Neuron (in vitro differentiated cells): ENCODE measurements at regions not wholly inside any gene's neighbourhood (a gene's known extent, or its start where the extent isn't known, plus 50 kb on each side); places are given as distances from the start of the nearest gene placed in this dataset.
A peak's percentile ranks its signal among the peaks of the same experiment; 100 is the strongest.

Experiments used
- H2AFZ ChIP-seq: one replicate; pipeline ENCODE4 v1.6.1; 2013; ENCODE audit warnings: low read depth, mild to moderate bottlenecking, inconsistent platforms, low read length, moderate library complexity
- H3K27me3 ChIP-seq: one replicate; pipeline ENCODE4 v1.6.1; 2013; ENCODE audit warnings: low read length; ENCODE audit not compliant: insufficient read depth
- H3K36me3 ChIP-seq: one replicate; pipeline ENCODE4 v1.6.1; 2013; ENCODE audit warnings: low read length; ENCODE audit not compliant: insufficient read depth
- H3K4me1 ChIP-seq: one replicate; pipeline ENCODE4 v1.6.1; 2013; ENCODE audit warnings: low read length; ENCODE audit not compliant: insufficient read depth
- H3K4me3 ChIP-seq: 2 replicates; pipeline ENCODE4 v1.5.1; 2013; ENCODE audit warnings: mild to moderate bottlenecking, low read length, moderate library complexity
- H3K9me3 ChIP-seq: one replicate; pipeline ENCODE4 v1.6.1; 2013; ENCODE audit warnings: low read length

- Histone ChIP-seq H2AFZ (no peak overlapping the region), H3K36me3 (no peaks in the 10 kb centered on the region), H3K4me1 (no peaks in the 10 kb centered on the region), H3K4me3 (no peak overlapping the region), H3K27me3 (no peaks in the 10 kb centered on the region), H3K9me3 (no peaks in the 10 kb centered on the region)
These were observed 157.6 kb downstream of the CAPZA3 start for GRCh38 chr12:18895540-18895939.

- peak overlapping the region; percentile 6 for H2AFZ ChIP-seq
- no peak overlapping the region for H3K4me3 ChIP-seq
- H3K36me3 ChIP-seq, result no peaks in the 10 kb centered on the region
- no peaks in the 10 kb centered on the region for H3K27me3 ChIP-seq
- H3K9me3 ChIP-seq, result no peaks in the 10 kb centered on the region
- no peaks in the 10 kb centered on the region for H3K4me1 ChIP-seq
These were observed 158.0 kb downstream of the CAPZA3 start for GRCh38 chr12:18895946-18896345.

GRCh38 chr12:18897823-18898222, 159.9 kb downstream of the CAPZA3 start:
- H3K27me3 ChIP-seq, result no peaks in the 10 kb centered on the region
- no peak overlapping the region for H3K4me3 ChIP-seq
- no peaks in the 10 kb centered on the region for H3K9me3 ChIP-seq
- H3K4me1 ChIP-seq, result no peaks in the 10 kb centered on the region
- H2AFZ ChIP-seq, result no peak overlapping the region
- no peaks in the 10 kb centered on the region for H3K36me3 ChIP-seq

GRCh38 chr12:18898470-18898869, 160.6 kb downstream of the CAPZA3 start:
- no peak overlapping the region for H2AFZ ChIP-seq
- no peaks in the 10 kb centered on the region for H3K9me3 ChIP-seq
- no peaks in the 10 kb centered on the region for H3K36me3 ChIP-seq
- no peaks in the 10 kb centered on the region for H3K27me3 ChIP-seq
- H3K4me1 ChIP-seq, result no peaks in the 10 kb centered on the region
- H3K4me3 ChIP-seq, result no peak overlapping the region

- no peaks in the 10 kb centered on the region for H3K36me3 ChIP-seq
- no peaks in the 10 kb centered on the region for H3K9me3 ChIP-seq
- H3K27me3 ChIP-seq, result no peaks in the 10 kb centered on the region
- H3K4me1 ChIP-seq, result no peaks in the 10 kb centered on the region
- no peak overlapping the region for H2AFZ ChIP-seq
- no peak overlapping the region for H3K4me3 ChIP-seq
These were observed 161.2 kb downstream of the CAPZA3 start for GRCh38 chr12:18899162-18899561.

GRCh38 chr12:18899678-18900317, 161.9 kb downstream of the CAPZA3 start:
- Histone ChIP-seq H3K27me3 (no peaks in the 10 kb centered on the region), H3K9me3 (no peaks in the 10 kb centered on the region), H2AFZ (no peak overlapping the region), H3K4me3 (no peak overlapping the region), H3K36me3 (no peaks in the 10 kb centered on the region), H3K4me1 (no peaks in the 10 kb centered on the region)

- Histone ChIP-seq H3K36me3 (no peaks in the 10 kb centered on the region), H3K9me3 (peaks cover 2% of the 10 kb centered on the region), H3K4me3 (no peak overlapping the region), H2AFZ (no peak overlapping the region), H3K27me3 (no peaks in the 10 kb centered on the region), H3K4me1 (peaks cover 14% of the 10 kb centered on the region)
These were observed 167.2 kb downstream of the CAPZA3 start for GRCh38 chr12:18905134-18905533.

GRCh38 chr12:18906395-18906794, 168.5 kb downstream of the CAPZA3 start:
- Histone ChIP-seq H3K4me3 (no peak overlapping the region), H2AFZ (no peak overlapping the region), H3K9me3 (peaks cover 2% of the 10 kb centered on the region), H3K27me3 (no peaks in the 10 kb centered on the region), H3K4me1 (peaks cover 14% of the 10 kb centered on the region), H3K36me3 (no peaks in the 10 kb centered on the region)

- no peak overlapping the region for H3K4me3 ChIP-seq
- H3K36me3 ChIP-seq, result no peaks in the 10 kb centered on the region
- H2AFZ ChIP-seq, result no peak overlapping the region
- no peaks in the 10 kb centered on the region for H3K27me3 ChIP-seq
- peaks cover 14% of the 10 kb centered on the region for H3K4me1 ChIP-seq
- peaks cover 2% of the 10 kb centered on the region for H3K9me3 ChIP-seq
These were observed 169.2 kb downstream of the CAPZA3 start for GRCh38 chr12:18907127-18907526.

- Histone ChIP-seq H3K36me3 (no peaks in the 10 kb centered on the region), H2AFZ (no peak overlapping the region), H3K9me3 (peaks cover 2% of the 10 kb centered on the region), H3K27me3 (no peaks in the 10 kb centered on the region), H3K4me1 (peaks cover 14% of the 10 kb centered on the region), H3K4me3 (no peak overlapping the region)
These were observed 169.8 kb downstream of the CAPZA3 start for GRCh38 chr12:18907728-18908127.

GRCh38 chr12:18908191-18908590, 170.3 kb downstream of the CAPZA3 start:
- Histone ChIP-seq H3K9me3 (peaks cover 2% of the 10 kb centered on the region), H3K4me1 (peaks cover 14% of the 10 kb centered on the region), H3K4me3 (no peak overlapping the region), H2AFZ (no peak overlapping the region), H3K27me3 (no peaks in the 10 kb centered on the region), H3K36me3 (no peaks in the 10 kb centered on the region)

GRCh38 chr12:18919871-18920511, 182.1 kb downstream of the CAPZA3 start:
- no peaks in the 10 kb centered on the region for H3K36me3 ChIP-seq
- H3K27me3 ChIP-seq, result no peaks in the 10 kb centered on the region
- no peak overlapping the region for H3K4me3 ChIP-seq
- peaks cover 10% of the 10 kb centered on the region for H3K4me1 ChIP-seq
- no peaks in the 10 kb centered on the region for H3K9me3 ChIP-seq
- H2AFZ ChIP-seq, result no peak overlapping the region

- Histone ChIP-seq H3K36me3 (no peaks in the 10 kb centered on the region), H3K4me1 (no peaks in the 10 kb centered on the region), H3K27me3 (no peaks in the 10 kb centered on the region), H3K9me3 (peaks cover 2% of the 10 kb centered on the region), H3K4me3 (no peak overlapping the region), H2AFZ (no peak overlapping the region)
These were observed 184.9 kb downstream of the CAPZA3 start for GRCh38 chr12:18922851-18923250.

- H2AFZ ChIP-seq, result no peak overlapping the region
- H3K4me3 ChIP-seq, result no peak overlapping the region
- peaks cover 2% of the 10 kb centered on the region for H3K9me3 ChIP-seq
- H3K27me3 ChIP-seq, result no peaks in the 10 kb centered on the region
- no peaks in the 10 kb centered on the region for H3K4me1 ChIP-seq
- H3K36me3 ChIP-seq, result no peaks in the 10 kb centered on the region
These were observed 185.8 kb downstream of the CAPZA3 start for GRCh38 chr12:18923721-18924120.
